Fibroblast of lung (primary cell): ENCODE measurements at regions not wholly inside any gene's neighbourhood (a gene's known extent, or its start where the extent isn't known, plus 50 kb on each side); places are given as distances from the start of the nearest gene placed in this dataset.

Experiments
- EZH2 ChIP-seq: IDR thresholded peaks from 2 replicates; pipeline ENCODE4 v1.5.1; 2012; ENCODE audit warnings: low read length, control low read depth, mild to moderate bottlenecking; ENCODE audit errors: missing control alignments
- TF ChIP-seq, protein P1 (sequence below), 2 donors: IDR thresholded peaks in 1 of 2; conservative IDR thresholded peaks in 1 of 2; 1 replicate in 1 of 2; 2 replicates in 1 of 2; pipeline ENCODE4 v1.5.1; 2011 to 2012; ENCODE audit warnings: low read length in 2 of 2, control low read depth in 1 of 2, inconsistent platforms in 1 of 2, low read depth in 1 of 2, mild to moderate bottlenecking in 1 of 2

DNA sequence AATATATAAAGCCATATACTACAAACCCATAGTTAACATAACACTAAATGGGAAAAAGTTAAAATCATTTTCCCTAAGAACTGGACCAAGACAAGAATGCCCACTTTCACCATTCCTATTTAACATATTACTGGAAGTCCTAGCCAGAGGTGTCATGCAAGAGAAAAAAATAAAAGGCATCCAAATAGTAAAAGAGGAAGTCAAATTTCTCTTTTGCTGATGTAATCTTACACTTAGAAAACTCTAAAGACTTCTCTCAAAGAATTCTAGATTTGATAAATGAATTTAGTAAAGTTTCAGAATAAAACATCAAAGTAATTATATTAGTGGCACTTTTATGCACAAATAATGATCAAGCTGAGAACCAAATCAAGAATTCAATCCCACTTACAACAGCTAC is 678.9 kb upstream of the SLITRK5 start:
- no peak for TF ChIP-seq EZH2
- TF ChIP-seq, protein P1, sequence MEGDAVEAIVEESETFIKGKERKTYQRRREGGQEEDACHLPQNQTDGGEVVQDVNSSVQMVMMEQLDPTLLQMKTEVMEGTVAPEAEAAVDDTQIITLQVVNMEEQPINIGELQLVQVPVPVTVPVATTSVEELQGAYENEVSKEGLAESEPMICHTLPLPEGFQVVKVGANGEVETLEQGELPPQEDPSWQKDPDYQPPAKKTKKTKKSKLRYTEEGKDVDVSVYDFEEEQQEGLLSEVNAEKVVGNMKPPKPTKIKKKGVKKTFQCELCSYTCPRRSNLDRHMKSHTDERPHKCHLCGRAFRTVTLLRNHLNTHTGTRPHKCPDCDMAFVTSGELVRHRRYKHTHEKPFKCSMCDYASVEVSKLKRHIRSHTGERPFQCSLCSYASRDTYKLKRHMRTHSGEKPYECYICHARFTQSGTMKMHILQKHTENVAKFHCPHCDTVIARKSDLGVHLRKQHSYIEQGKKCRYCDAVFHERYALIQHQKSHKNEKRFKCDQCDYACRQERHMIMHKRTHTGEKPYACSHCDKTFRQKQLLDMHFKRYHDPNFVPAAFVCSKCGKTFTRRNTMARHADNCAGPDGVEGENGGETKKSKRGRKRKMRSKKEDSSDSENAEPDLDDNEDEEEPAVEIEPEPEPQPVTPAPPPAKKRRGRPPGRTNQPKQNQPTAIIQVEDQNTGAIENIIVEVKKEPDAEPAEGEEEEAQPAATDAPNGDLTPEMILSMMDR (conservative IDR thresholded peaks at IDR 0.05 in 1 of 2, IDR thresholded peaks at IDR 0.05 in 1 of 2; ENCODE audit: low read depth in 1 of 2, low read length in 2 of 2), result no peak
